Pancreas (tissue), 10 donors: ENCODE measurements at regions not wholly inside any gene's neighbourhood (a gene's known extent, or its start where the extent isn't known, plus 50 kb on each side); places are given as distances from the start of the nearest gene placed in this dataset.

Experiments used
- ATAC-seq, 4 donors: fragments of 200-7000 bp; cut with Tn5 transposase; one replicate each; pipeline versions ENCODE4 v1.8.0 to v1.9.1; 2020; ENCODE audit warnings: mild to moderate bottlenecking in 4 of 4, moderate library complexity in 4 of 4
- DNase-seq, 6 donors: peaks; one replicate each; pipeline ENCODE4 v3.0.0-alpha.2; 2020
- FAIRE-seq: peaks from 2 replicates; lab custom pipeline; 2012; peaks lifted over from hg19 to GRCh38; lab: Jason Lieb, UNC
- H3K27ac ChIP-seq, 4 donors: fragments of 200-600 bp; sonication (generic); 1 replicate in 3 of 4; 2 replicates in 1 of 4; pipeline versions ENCODE4 v1.5.0 to v1.8.0; 2020
- H3K27me3 ChIP-seq, 4 donors: fragments of 200-600 bp; one replicate each; pipeline ENCODE4 v1.8.0; 2021
- H3K36me3 ChIP-seq, 3 donors: fragments of 200-600 bp; sonication (generic) in 1 of 3; one replicate each; pipeline versions ENCODE4 v1.5.0 to v1.8.0; 2020 to 2021
- H3K4me1 ChIP-seq, 3 donors: fragments of 200-600 bp; one replicate each; pipeline ENCODE4 v1.8.0; 2021
- H3K4me3 ChIP-seq, 4 donors: fragments of 200-600 bp; sonication (generic) in 2 of 4; one replicate each; pipeline versions ENCODE4 v1.5.0 to v1.8.0; 2020 to 2021
- H3K9me3 ChIP-seq, 4 donors: fragments of 200-600 bp; one replicate each; pipeline ENCODE4 v1.8.0; 2021
- CTCF ChIP-seq, 4 donors: fragments of 200-600 bp; sonication (generic) in 3 of 4; IDR thresholded peaks; one replicate each; pipeline versions ENCODE4 v1.5.0 to v1.8.0; 2021; ENCODE audit warnings: antibody characterized with exemption in 4 of 4
- WGBS, 2 donors: extraction: QIAGEN DNeasy Blood & Tissue Kit; methylation state at CpG; one replicate each; pipeline ENCODE4 v1.1.7; 2013; 5-methylcytosine and 5-hydroxymethylcytosine counted together
- intact Hi-C, 3 donors: fragments of 100-400 bp; cut with DNase I; formaldehyde crosslinking; loops; one replicate each; pipeline versions ENCODE4 v1.11.1 to v1.14.2; 2022
- donor health status: healthy with polysubstance abuse.
- donor health status: DM: no; HTN: no; CAD: no; lungs with moderate emphysema.
- donor health status: DM: no; HTN: no; CAD: no.
- donor health status: control.
- donor health status: control.
- donor health status: Bipolar disorder and iron deficiency.
- donor health status: DM: yes; HTN: yes; CAD: no.
- donor health status: DM: no; HTN: no; CAD: no.
- donor health status: DM: no; HTN: no; CAD: no.
- donor health status: DM: yes; HTN: yes; CAD: no.

DNA sequence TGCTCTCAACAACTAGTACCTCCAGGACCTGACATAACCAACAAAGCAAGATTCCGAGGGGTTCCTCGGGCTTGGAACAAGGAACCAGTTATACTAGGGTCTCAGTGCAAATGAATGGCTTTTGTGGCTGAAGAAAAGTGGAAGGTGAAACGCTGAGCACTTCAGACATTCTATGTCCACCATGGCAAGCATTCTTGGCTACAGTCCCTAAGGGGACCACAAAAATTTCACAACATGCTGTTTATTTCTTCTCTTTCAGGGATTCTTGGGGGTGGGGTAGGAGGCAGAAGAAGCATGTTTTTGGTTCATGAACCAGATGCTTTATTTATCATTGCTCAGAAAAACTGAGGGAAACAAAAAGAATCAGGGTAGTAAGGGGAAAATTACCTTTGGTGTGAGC, 479.9 kb upstream of the CDH11 start:
- DNase-seq (no peak), FAIRE-seq (no peak), ATAC-seq (no peak)
- H3K36me3 ChIP-seq = no peaks in the 10 kb centered on the region
- no peak overlapping the region for H3K4me3 ChIP-seq
- intact Hi-C loops = no loop called here
- H3K27me3 ChIP-seq = no peaks in the 10 kb centered on the region
- WGBS, 2 donors = 60 to 75% methylated on average over 3 of the region's 3 CpGs
- H3K27ac ChIP-seq = no peak overlapping the region
- no peak for TF ChIP-seq CTCF (IDR thresholded peaks at IDR 0.05)
- no peaks in the 10 kb centered on the region for H3K4me1 ChIP-seq
- no peaks in the 10 kb centered on the region for H3K9me3 ChIP-seq

GRCh38 chr16:65600629-65601028, 478.8 kb upstream of the CDH11 start:
- H3K4me3 ChIP-seq = no peak overlapping the region
- DNase-seq (no peak), FAIRE-seq (no peak), ATAC-seq (no peak)
- H3K27me3 ChIP-seq = no peaks in the 10 kb centered on the region
- H3K4me1 ChIP-seq = no peaks in the 10 kb centered on the region
- no peak for TF ChIP-seq CTCF (IDR thresholded peaks at IDR 0.05)
- intact Hi-C loops = no loop called here
- no peaks in the 10 kb centered on the region for H3K9me3 ChIP-seq
- H3K27ac ChIP-seq = no peak overlapping the region
- H3K36me3 ChIP-seq = no peaks in the 10 kb centered on the region
- 54 to 72% methylated on average over 3 of the region's 3 CpGs for WGBS, 2 donors

DNA sequence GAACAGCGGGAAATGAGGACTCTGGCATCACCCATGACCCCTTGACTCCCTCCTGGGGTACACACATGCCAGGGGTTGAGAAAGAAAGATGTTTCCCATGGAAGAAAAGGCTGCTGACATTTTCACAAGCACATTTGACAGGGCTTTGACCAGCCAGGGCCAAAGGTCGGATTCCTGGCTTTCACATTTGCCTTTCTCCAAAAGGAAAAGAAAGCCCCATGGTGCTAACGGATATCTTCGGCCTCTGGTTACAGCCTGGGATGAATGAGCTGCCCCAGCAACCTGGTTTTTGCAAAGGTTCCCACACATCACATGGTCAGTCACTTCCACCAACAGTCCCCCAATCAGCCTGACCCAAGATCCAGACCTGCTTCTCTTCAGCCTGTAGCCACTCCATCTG, 478.2 kb upstream of the CDH11 start:
- Histone ChIP-seq H3K9me3 (no peaks in the 10 kb centered on the region), H3K27ac (no peak overlapping the region), H3K4me3 (no peak overlapping the region), H3K36me3 (no peaks in the 10 kb centered on the region), H3K27me3 (no peaks in the 10 kb centered on the region), H3K4me1 (no peaks in the 10 kb centered on the region)
- 38 to 67% methylated on average over 4 of the region's 4 CpGs for WGBS, 2 donors
- TF ChIP-seq CTCF (IDR thresholded peaks at IDR 0.05) = no peak
- ATAC-seq (no peak), DNase-seq (no peak), FAIRE-seq (no peak)
- intact Hi-C loops = no loop called here

GRCh38 chr16:65598621-65599020, 476.8 kb upstream of the CDH11 start:
- no peak for TF ChIP-seq CTCF (IDR thresholded peaks at IDR 0.05)
- H3K27me3 ChIP-seq = no peaks in the 10 kb centered on the region
- 24 to 27% methylated on average over 3 of the region's 3 CpGs for WGBS, 2 donors
- ATAC-seq (no peak), FAIRE-seq (no peak), DNase-seq (no peak)
- no peaks in the 10 kb centered on the region for H3K36me3 ChIP-seq
- no peak overlapping the region for H3K4me3 ChIP-seq
- intact Hi-C loops = no loop called here
- no peaks in the 10 kb centered on the region for H3K4me1 ChIP-seq
- no peaks in the 10 kb centered on the region for H3K9me3 ChIP-seq
- H3K27ac ChIP-seq = no peak overlapping the region

- FAIRE-seq (no peak), ATAC-seq (no peak), DNase-seq (no peak)
- 61 to 67% methylated on average over 3 of the region's 3 CpGs for WGBS, 2 donors
- Histone ChIP-seq H3K36me3 (no peaks in the 10 kb centered on the region), H3K27ac (no peak overlapping the region), H3K4me3 (no peak overlapping the region), H3K4me1 (no peaks in the 10 kb centered on the region), H3K27me3 (no peaks in the 10 kb centered on the region), H3K9me3 (no peaks in the 10 kb centered on the region)
- intact Hi-C loops = no loop called here
- no peak for TF ChIP-seq CTCF (IDR thresholded peaks at IDR 0.05)
Observed at GRCh38 chr16:65583498-65583897, 461.6 kb upstream of the CDH11 start.
